ENCODE measurements at regions not wholly inside any gene's neighbourhood (a gene's known extent, or its start where the extent isn't known, plus 50 kb on each side); places are given as distances from the start of the nearest gene placed in this dataset.

GRCh38 chr2:234279637-234280036 lies 217.2 kb downstream of the ARL4C start:
- Histone ChIP-seq H3K27ac (ENCODE audit: low read length) (no peak overlapping the region), H3F3A (ENCODE audit: insufficient read depth, low read length, poor library complexity, severe bottlenecking) (no peaks in the 10 kb centered on the region), H3K79me2 (replicated peaks; ENCODE audit: insufficient read depth, low read length) (no peaks in the 10 kb centered on the region), H3K36me3 (ENCODE audit: insufficient read depth, low read length) (no peaks in the 10 kb centered on the region), H3K9me2 (ENCODE audit: insufficient read depth, low read length) (no peaks in the 10 kb centered on the region), H3K27me3 (ENCODE audit: insufficient read depth, low read depth, low read length) (no peaks in the 10 kb centered on the region), H3K4me2 (ENCODE audit: low read length) (no peak overlapping the region), H2AFZ (ENCODE audit: low read depth, low read length) (no peak overlapping the region), H3K9ac (ENCODE audit: low read length) (no peak overlapping the region), H3K4me3 (ENCODE audit: low read length) (no peak overlapping the region), H3K9me3 (ENCODE audit: low read length) (no peaks in the 10 kb centered on the region), H4K20me1 (ENCODE audit: insufficient read depth) (no peaks in the 10 kb centered on the region)
- TF ChIP-seq POLR2AphosphoS5 (IDR thresholded peaks at IDR 0.05) = no peak
- TF ChIP-seq SMC3 (conservative IDR thresholded peaks at IDR 0.05; ENCODE audit: poor library complexity) = no peak
- TF ChIP-seq REST (IDR thresholded peaks at IDR 0.05; ENCODE audit: borderline replicate concordance) = no peak
- no peak for TF ChIP-seq EP300 (conservative IDR thresholded peaks at IDR 0.05; ENCODE audit: poor library complexity, severe bottlenecking)
- TF ChIP-seq EZH2 (IDR thresholded peaks at IDR 0.05; ENCODE audit: borderline replicate concordance, insufficient read depth, low read length, poor library complexity, severe bottlenecking) = no peak
- no peak for TF ChIP-seq MXI1 (conservative IDR thresholded peaks at IDR 0.05; ENCODE audit: poor library complexity, severe bottlenecking)
- TF ChIP-seq TAF1 (IDR thresholded peaks at IDR 0.05; ENCODE audit: low read depth) = no peak
- no peak for TF ChIP-seq CTCF (IDR thresholded peaks at IDR 0.05; ENCODE audit: poor library complexity, severe bottlenecking)
- TF ChIP-seq RAD21 (conservative IDR thresholded peaks at IDR 0.05) = no peak

- Histone ChIP-seq H2AFZ (ENCODE audit: low read depth, low read length) (no peak overlapping the region), H3K36me3 (ENCODE audit: insufficient read depth, low read length) (no peaks in the 10 kb centered on the region), H3K9ac (ENCODE audit: low read length) (no peak overlapping the region), H3K4me2 (ENCODE audit: low read length) (no peak overlapping the region), H3K9me3 (ENCODE audit: low read length) (no peaks in the 10 kb centered on the region), H3K4me3 (ENCODE audit: low read length) (no peak overlapping the region), H3F3A (ENCODE audit: insufficient read depth, low read length, poor library complexity, severe bottlenecking) (no peaks in the 10 kb centered on the region), H3K79me2 (replicated peaks; ENCODE audit: insufficient read depth, low read length) (no peaks in the 10 kb centered on the region), H3K9me2 (ENCODE audit: insufficient read depth, low read length) (no peaks in the 10 kb centered on the region), H3K27ac (ENCODE audit: low read length) (no peak overlapping the region), H3K27me3 (ENCODE audit: insufficient read depth, low read depth, low read length) (no peaks in the 10 kb centered on the region), H4K20me1 (ENCODE audit: insufficient read depth) (no peaks in the 10 kb centered on the region)
- TF ChIP-seq TAF1 (IDR thresholded peaks at IDR 0.05; ENCODE audit: low read depth) (no peak), MXI1 (conservative IDR thresholded peaks at IDR 0.05; ENCODE audit: poor library complexity, severe bottlenecking) (no peak), RAD21 (conservative IDR thresholded peaks at IDR 0.05) (no peak), EP300 (conservative IDR thresholded peaks at IDR 0.05; ENCODE audit: poor library complexity, severe bottlenecking) (no peak), EZH2 (IDR thresholded peaks at IDR 0.05; ENCODE audit: borderline replicate concordance, insufficient read depth, low read length, poor library complexity, severe bottlenecking) (no peak), REST (IDR thresholded peaks at IDR 0.05; ENCODE audit: borderline replicate concordance) (no peak), POLR2AphosphoS5 (IDR thresholded peaks at IDR 0.05) (no peak), SMC3 (conservative IDR thresholded peaks at IDR 0.05; ENCODE audit: poor library complexity) (no peak), CTCF (IDR thresholded peaks at IDR 0.05; ENCODE audit: poor library complexity, severe bottlenecking) (no peak)
These were observed 218.2 kb downstream of the ARL4C start for GRCh38 chr2:234278556-234279255.
